GM12878 (cell line): ENCODE measurements at regions not wholly inside any gene's neighbourhood (a gene's known extent, or its start where the extent isn't known, plus 50 kb on each side); places are given as distances from the start of the nearest gene placed in this dataset.

Experiments
- ATAC-seq: fragments of 200-7000 bp; cut with Tn5 transposase; 3 replicates; pipeline ENCODE4 v1.9.1; 2020; ENCODE audit warnings: mild to moderate bottlenecking, moderate library complexity
- BruUV-seq: library from RNA; stranded (reverse); fragments of 400-500 nt; replicated peaks from 2 replicates; lab custom pipeline; 2021; lab: Mats Ljungman, UMichigan
- CTCF ChIA-PET: fragments of 300-600 bp; sonication (Branson Sonifier 250); formaldehyde crosslinking; extraction: SDS; loops from one replicate; lab custom pipeline; 2021; ENCODE audit warnings: inconsistent platforms; lab: Yijun Ruan, JAX
- POLR2A ChIA-PET: fragments of 350-600 bp; formaldehyde crosslinking; extraction: SDS; loops from one replicate; lab custom pipeline; 2021; ENCODE audit warnings: inconsistent platforms; lab: Charles Lee
- RAD21 ChIA-PET: fragments of 300-600 bp; sonication (Branson Sonifier 250); formaldehyde crosslinking; loops from one replicate; lab custom pipeline; 2023; ENCODE audit warnings: antibody characterized with exemption; ENCODE audit not compliant: unreplicated experiment; lab: Charles Lee
- SMC1A ChIA-PET: fragments of 300-600 bp; sonication (Branson Sonifier 250); formaldehyde crosslinking; loops from one replicate; lab custom pipeline; 2023; ENCODE audit not compliant: unreplicated experiment, uncharacterized antibody; lab: Charles Lee
- DNase-seq: peaks from one replicate; pipeline ENCODE4 v3.0.0-alpha.2; 2011; ENCODE audit warnings: low read depth, low spot score
- FAIRE-seq: peaks from 3 replicates; lab custom pipeline; 2011; peaks lifted over from hg19 to GRCh38; lab: Jason Lieb, UNC
- H2AFZ ChIP-seq: 2 replicates; pipeline ENCODE4 v1.6.0; 2011; ENCODE audit warnings: low read depth, low read length, control low read depth; ENCODE audit not compliant: control insufficient read depth
- H3K27ac ChIP-seq: 2 replicates; pipeline ENCODE4 v1.5.1; 2011; ENCODE audit warnings: control low read depth; ENCODE audit not compliant: control insufficient read depth, insufficient read depth
- H3K27me3 ChIP-seq, 2 experiments: replicated peaks in 1 of 2; 2 replicates each; pipeline versions ENCODE4 v1.6.0 to v1.6.1; 2011; ENCODE audit warnings: low read length in 1 of 2; ENCODE audit not compliant: control insufficient read depth in 2 of 2, insufficient read depth in 2 of 2
- H3K36me3 ChIP-seq, 2 experiments: 2 replicates each; pipeline ENCODE4 v1.5.1; 2011; ENCODE audit warnings: low read length in 1 of 2; ENCODE audit not compliant: control insufficient read depth in 2 of 2, insufficient read depth in 2 of 2
- H3K4me1 ChIP-seq: 2 replicates; pipeline ENCODE4 v1.6.1; 2011; ENCODE audit warnings: mild to moderate bottlenecking, low read length, moderate library complexity, mixed read lengths; ENCODE audit not compliant: control insufficient read depth, insufficient read depth
- H3K4me2 ChIP-seq: 2 replicates; pipeline ENCODE4 v1.6.0; 2011; ENCODE audit warnings: control low read depth; ENCODE audit not compliant: control insufficient read depth, insufficient read depth
- H3K4me3 ChIP-seq: fragments of 200-600 bp; sonication (generic); 2 replicates; pipeline ENCODE4 v1.5.1; 2016
- H3K79me2 ChIP-seq: 2 replicates; pipeline ENCODE4 v1.6.0; 2011; ENCODE audit warnings: low read length; ENCODE audit not compliant: control insufficient read depth, insufficient read depth
- H3K9ac ChIP-seq: 2 replicates; pipeline ENCODE4 v1.8.0; 2011; ENCODE audit warnings: low read length, control low read depth, mixed read lengths; ENCODE audit not compliant: control insufficient read depth, insufficient read depth
- H3K9me3 ChIP-seq: replicated peaks from 3 replicates; pipeline ENCODE4 v1.5.1; 2011; ENCODE audit warnings: mild to moderate bottlenecking, low read length; ENCODE audit not compliant: control insufficient read depth, insufficient read depth
- H4K20me1 ChIP-seq: 2 replicates; pipeline ENCODE4 v1.6.0; 2011; ENCODE audit not compliant: control insufficient read depth, insufficient read depth
- CHD4 ChIP-seq: fragments of 200-600 bp; sonication (generic); IDR thresholded peaks from 2 replicates; pipeline ENCODE4 v1.6.1; 2016; ENCODE audit warnings: mild to moderate bottlenecking
- CUX1 ChIP-seq: IDR thresholded peaks from 2 replicates; pipeline ENCODE4 v1.6.1; 2012; ENCODE audit warnings: improper control_type of control experiment, low read depth, low read length; ENCODE audit not compliant: insufficient replicate concordance
- MTA2 ChIP-seq: fragments of 450-650 bp; IDR thresholded peaks from 2 replicates; pipeline ENCODE4 v1.6.1; 2016; ENCODE audit warnings: low read depth, mild to moderate bottlenecking, moderate library complexity
- PAX8 ChIP-seq: fragments of 450-650 bp; IDR thresholded peaks from 2 replicates; pipeline ENCODE4 v1.6.1; 2017; ENCODE audit warnings: mild to moderate bottlenecking, moderate library complexity
- RELA ChIP-seq: fragments of 450-650 bp; IDR thresholded peaks from 2 replicates; pipeline ENCODE4 v1.8.0; 2014; ENCODE audit warnings: borderline replicate concordance; ENCODE audit not compliant: partially characterized antibody
- TAF1 ChIP-seq: IDR thresholded peaks from 2 replicates; pipeline ENCODE4 v1.6.1; 2011; ENCODE audit warnings: mild to moderate bottlenecking, low read depth, low read length, borderline replicate concordance
- WGBS: methylation state at CpG from one replicate; pipeline ENCODE4 v1.1.6; 2016; ENCODE audit warnings: low lambda C conversion rate; ENCODE audit not compliant: insufficient replicate concordance, insufficient coverage; ENCODE audit errors: missing lambda C conversion rate; 5-methylcytosine and 5-hydroxymethylcytosine counted together
- in situ Hi-C: fragments of 300-500 bp; cut with MboI; formaldehyde crosslinking; loops from 9 replicates; pipeline ENCODE4 v1.14.3; 2018; ENCODE audit warnings: mixed read lengths
- intact Hi-C: fragments of 100-400 bp; cut with micrococcal nuclease; formaldehyde crosslinking; loops from one replicate; pipeline ENCODE4 v1.14.2; 2022; ENCODE audit not compliant: unreplicated experiment

DNA sequence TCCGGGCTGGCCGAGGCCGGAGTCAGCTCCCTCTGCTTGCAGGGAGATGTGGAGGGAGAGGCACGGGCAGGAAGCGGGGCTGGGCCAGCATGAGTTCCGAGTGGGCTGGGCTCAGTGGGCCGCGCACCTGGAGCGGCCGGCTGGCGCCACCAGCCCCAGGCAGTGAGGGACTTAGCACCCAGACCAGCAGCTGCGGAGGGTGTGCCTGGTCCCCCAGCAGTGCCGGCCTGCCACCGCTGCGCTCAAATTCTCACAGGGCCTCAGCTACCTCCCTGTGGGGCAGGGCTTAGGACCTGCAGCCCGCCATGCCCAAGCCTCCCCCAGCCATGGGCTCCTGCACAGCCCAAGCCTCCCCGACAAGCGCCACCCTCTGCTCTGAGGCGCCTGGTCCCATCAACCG, 700.3 kb downstream of the DNAH5 start (continued):
- no peak for TF ChIP-seq CUX1
- no peak for TF ChIP-seq PAX8

- Histone ChIP-seq H3K27me3 (no peaks in the 10 kb centered on the region), H4K20me1 (no peaks in the 10 kb centered on the region), H3K4me3 (no peak overlapping the region), H3K4me2 (no peak overlapping the region), H3K27ac (no peak overlapping the region), H3K79me2 (no peaks in the 10 kb centered on the region), H3K4me1 (no peaks in the 10 kb centered on the region), H2AFZ (no peak overlapping the region), H3K9me3 (no peaks in the 10 kb centered on the region), H3K36me3 (no peaks in the 10 kb centered on the region), H3K9ac (no peak overlapping the region)
- no peak for DNase-seq
- ChIA-PET POLR2A (no interaction called here), CTCF (no interaction called here), SMC1A (no interaction called here), RAD21 (no interaction called here)
- intact Hi-C loops (no loop called here), in situ Hi-C loops (no loop called here)
- TF ChIP-seq CHD4 (no peak), MTA2 (no peak), TAF1 (no peak), RELA (no peak)
- 0% methylated on average over 1 of the region's 1 CpG for WGBS
- no peak for FAIRE-seq
- BruUV-seq, result no TSS peak
- no peak for ATAC-seq
These were observed 717.0 kb downstream of the DNAH5 start for GRCh38 chr5:13227513-13227912.
